Epithelial cell of esophagus (primary cell): ENCODE measurements at regions not wholly inside any gene's neighbourhood (a gene's known extent, or its start where the extent isn't known, plus 50 kb on each side); places are given as distances from the start of the nearest gene placed in this dataset.
A peak's percentile ranks its signal among the peaks of the same experiment; 100 is the strongest.

Experiments used
- DNase-seq: peaks from one replicate; pipeline ENCODE4 v3.0.0; 2010; ENCODE audit warnings: low read depth
- H3K4me3 ChIP-seq: 2 replicates; pipeline ENCODE4 v1.5.1; 2011; ENCODE audit warnings: mild to moderate bottlenecking, low read length, control low read depth
- CTCF ChIP-seq: IDR thresholded peaks from 2 replicates; pipeline ENCODE4 v1.5.1; 2011; ENCODE audit warnings: low read depth, mild to moderate bottlenecking, low read length, control low read depth, inconsistent platforms; ENCODE audit not compliant: insufficient read depth; ENCODE audit errors: missing control alignments

DNA sequence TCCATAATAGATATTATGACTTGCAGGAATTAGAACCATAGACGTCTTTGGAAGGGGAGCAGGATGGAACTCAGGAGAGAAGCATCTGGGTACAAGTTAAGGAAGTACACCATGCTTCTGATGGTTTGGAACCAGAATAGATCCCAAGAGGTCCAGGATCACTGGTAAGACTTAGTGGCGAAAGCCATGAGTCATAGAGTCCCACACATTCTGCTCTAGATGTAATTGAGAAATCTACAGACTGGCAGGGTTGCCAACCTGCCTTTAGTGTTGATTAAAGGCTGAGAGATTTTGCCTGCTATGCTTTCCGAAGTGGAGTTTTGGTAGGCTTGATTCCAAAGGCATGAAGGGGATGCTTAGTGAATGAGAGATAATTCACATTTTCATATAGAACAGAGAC, 57.1 kb upstream of the C1orf87 start:
- TF ChIP-seq CTCF = no peak
- DNase-seq = peak; percentile 41
- no peak overlapping the region for H3K4me3 ChIP-seq

DNA sequence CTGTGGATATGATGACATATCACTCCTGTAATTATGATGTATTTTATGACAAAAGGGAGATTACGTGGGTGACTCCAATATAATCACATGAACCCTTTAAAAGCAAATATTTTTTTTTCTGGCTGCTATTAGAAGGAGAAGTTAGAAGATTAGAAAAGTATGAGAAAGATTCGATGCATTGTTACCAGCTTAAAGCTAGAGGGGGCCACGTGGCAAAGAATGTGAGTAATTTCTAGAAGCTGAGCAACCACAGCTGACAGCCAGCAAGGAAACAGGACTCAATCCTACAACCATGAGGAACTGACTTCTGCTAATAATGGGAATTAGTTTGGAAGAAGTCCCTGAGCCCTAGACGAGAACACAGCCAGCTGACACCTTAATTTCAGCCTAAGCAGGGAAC, 56.3 kb upstream of the C1orf87 start:
- no peak for TF ChIP-seq CTCF
- DNase-seq = no peak
- no peak overlapping the region for H3K4me3 ChIP-seq

- peak; percentile 7 for TF ChIP-seq CTCF
- H3K4me3 ChIP-seq = no peak overlapping the region
- DNase-seq = peak; percentile 4
Observed at GRCh38 chr1:60126723-60127122, 53.2 kb upstream of the C1orf87 start.
